Smooth muscle cell (in vitro differentiated cells): ENCODE measurements at regions not wholly inside any gene's neighbourhood (a gene's known extent, or its start where the extent isn't known, plus 50 kb on each side); places are given as distances from the start of the nearest gene placed in this dataset.

Source experiments
- DNase-seq: peaks from one replicate; lab custom pipeline; 2025; ENCODE audit not compliant: unreplicated experiment; lab: John Stamatoyannopoulos, UW
- H2AFZ ChIP-seq: fragments of 200-600 bp; sonication (generic); 2 replicates; pipeline ENCODE4 v1.6.0; 2016; ENCODE audit warnings: antibody characterized with exemption, low read depth, mild to moderate bottlenecking
- H3F3A ChIP-seq: fragments of 200-600 bp; sonication (generic); 2 replicates; pipeline ENCODE4 v1.6.0; 2017; ENCODE audit warnings: antibody characterized with exemption, low read depth
- H3K27ac ChIP-seq: fragments of 200-600 bp; sonication (generic); 2 replicates; pipeline ENCODE4 v1.5.1; 2016; ENCODE audit warnings: low read depth, mild to moderate bottlenecking
- H3K27me3 ChIP-seq: fragments of 200-600 bp; sonication (generic); 2 replicates; pipeline ENCODE4 v1.6.1; 2016; ENCODE audit warnings: low read depth, mild to moderate bottlenecking
- H3K36me3 ChIP-seq: fragments of 200-600 bp; sonication (generic); 2 replicates; pipeline ENCODE4 v1.5.1; 2016; ENCODE audit warnings: low read depth
- H3K4me1 ChIP-seq: fragments of 200-600 bp; sonication (generic); 2 replicates; pipeline ENCODE4 v1.5.1; 2016; ENCODE audit warnings: low read depth
- H3K4me2 ChIP-seq: fragments of 200-600 bp; sonication (generic); 2 replicates; pipeline ENCODE4 v1.6.0; 2016; ENCODE audit warnings: mild to moderate bottlenecking
- H3K4me3 ChIP-seq: fragments of 200-600 bp; sonication (generic); 2 replicates; pipeline ENCODE4 v1.5.1; 2016; ENCODE audit warnings: mild to moderate bottlenecking
- H3K79me2 ChIP-seq: fragments of 200-600 bp; sonication (generic); 2 replicates; pipeline ENCODE4 v1.6.0; 2016; ENCODE audit warnings: low read depth, mild to moderate bottlenecking
- H3K9ac ChIP-seq: fragments of 200-600 bp; sonication (generic); 2 replicates; pipeline ENCODE4 v1.6.0; 2016; ENCODE audit warnings: low read depth
- H3K9me3 ChIP-seq: fragments of 200-600 bp; sonication (generic); replicated peaks from 2 replicates; pipeline ENCODE4 v1.5.1; 2016; ENCODE audit warnings: low read depth
- H4K20me1 ChIP-seq: fragments of 200-600 bp; sonication (generic); 2 replicates; pipeline ENCODE4 v1.6.0; 2016; ENCODE audit warnings: low read depth
- CTCF ChIP-seq: fragments of 200-600 bp; sonication (generic); IDR thresholded peaks from 2 replicates; pipeline ENCODE4 v1.5.1; 2017; ENCODE audit warnings: borderline replicate concordance, mild to moderate bottlenecking, antibody characterized with exemption; ENCODE audit not compliant: insufficient read depth, poor library complexity, severe bottlenecking
- WGBS: methylation state at CpG from one replicate; pipeline ENCODE4 v1.1.7; 2016; ENCODE audit warnings: low lambda C conversion rate; 5-methylcytosine and 5-hydroxymethylcytosine counted together

- no peak overlapping the region for H3K27ac ChIP-seq
Measured at GRCh38 chr4:18736551-18736950, 715.0 kb upstream of the LCORL start.

GRCh38 chr4:18735740-18736268 is 714.2 kb upstream of the LCORL start:
- H3K27ac ChIP-seq = no peak overlapping the region
- no peak for DNase-seq
- WGBS = 91% methylated on average over 3 of the region's 3 CpGs
- H3K79me2 ChIP-seq = no peaks in the 10 kb centered on the region
- no peaks in the 10 kb centered on the region for H3K27me3 ChIP-seq
- H3K4me3 ChIP-seq = no peak overlapping the region
- no peaks in the 10 kb centered on the region for H3K4me1 ChIP-seq
- no peak overlapping the region for H3K9ac ChIP-seq
- no peak for TF ChIP-seq CTCF
- H2AFZ ChIP-seq = no peak overlapping the region
- H3F3A ChIP-seq = no peaks in the 10 kb centered on the region
- H4K20me1 ChIP-seq = no peaks in the 10 kb centered on the region
- H3K9me3 ChIP-seq = no peaks in the 10 kb centered on the region
- no peak overlapping the region for H3K4me2 ChIP-seq
- H3K36me3 ChIP-seq = no peaks in the 10 kb centered on the region

More at GRCh38 chr4:18736551-18736950, 715.0 kb upstream of the LCORL start:
- no peak overlapping the region for H3K4me2 ChIP-seq
- H4K20me1 ChIP-seq = no peaks in the 10 kb centered on the region
- no peak overlapping the region for H2AFZ ChIP-seq
- no peaks in the 10 kb centered on the region for H3F3A ChIP-seq
- H3K4me1 ChIP-seq = no peaks in the 10 kb centered on the region
- no peaks in the 10 kb centered on the region for H3K27me3 ChIP-seq
- no peak for TF ChIP-seq CTCF
- no peak overlapping the region for H3K9ac ChIP-seq
- H3K36me3 ChIP-seq = no peaks in the 10 kb centered on the region
- DNase-seq = no peak
- no peaks in the 10 kb centered on the region for H3K79me2 ChIP-seq
- H3K4me3 ChIP-seq = no peak overlapping the region
- no peaks in the 10 kb centered on the region for H3K9me3 ChIP-seq

GRCh38 chr4:18734405-18734804 is 712.9 kb upstream of the LCORL start:
- TF ChIP-seq CTCF = no peak
- no peaks in the 10 kb centered on the region for H3K9me3 ChIP-seq
- H3K79me2 ChIP-seq = no peaks in the 10 kb centered on the region
- no peaks in the 10 kb centered on the region for H3K4me1 ChIP-seq
- DNase-seq = no peak
- H3K27ac ChIP-seq = no peak overlapping the region
- H4K20me1 ChIP-seq = no peaks in the 10 kb centered on the region
- no peak overlapping the region for H2AFZ ChIP-seq
- no peak overlapping the region for H3K9ac ChIP-seq
- no peaks in the 10 kb centered on the region for H3K36me3 ChIP-seq
- no peaks in the 10 kb centered on the region for H3F3A ChIP-seq
- H3K4me3 ChIP-seq = no peak overlapping the region
- 85% methylated on average over 2 of the region's 2 CpGs for WGBS
- no peaks in the 10 kb centered on the region for H3K27me3 ChIP-seq
- no peak overlapping the region for H3K4me2 ChIP-seq

- no peak overlapping the region for H3K4me3 ChIP-seq
- H3K4me1 ChIP-seq = no peaks in the 10 kb centered on the region
- no peaks in the 10 kb centered on the region for H3K27me3 ChIP-seq
- no peak overlapping the region for H3K27ac ChIP-seq
- no peaks in the 10 kb centered on the region for H3K36me3 ChIP-seq
- no peaks in the 10 kb centered on the region for H3K9me3 ChIP-seq
- DNase-seq = no peak
- H4K20me1 ChIP-seq = no peaks in the 10 kb centered on the region
- H2AFZ ChIP-seq = no peak overlapping the region
- no peaks in the 10 kb centered on the region for H3K79me2 ChIP-seq
- WGBS = 87% methylated on average over 2 of the region's 2 CpGs
- no peak overlapping the region for H3K9ac ChIP-seq
- no peaks in the 10 kb centered on the region for H3F3A ChIP-seq
- no peak for TF ChIP-seq CTCF
- no peak overlapping the region for H3K4me2 ChIP-seq
Measured at GRCh38 chr4:18733961-18734360, 712.4 kb upstream of the LCORL start.
